CD4-positive, alpha-beta T cell (primary cell): ENCODE measurements at regions not wholly inside any gene's neighbourhood (a gene's known extent, or its start where the extent isn't known, plus 50 kb on each side); places are given as distances from the start of the nearest gene placed in this dataset.

Experiments
- ATAC-seq: fragments of 200-7000 bp; cut with Tn5 transposase; one replicate; pipeline ENCODE4 v1.10.0; 2022; ENCODE audit warnings: mild to moderate bottlenecking; ENCODE audit not compliant: poor library complexity
- CTCF ChIA-PET: fragments of 350-600 bp; sonication (Branson Sonifier 250); formaldehyde crosslinking; loops from one replicate; lab custom pipeline; 2021; ENCODE audit warnings: antibody characterized with exemption, inconsistent platforms; lab: Charles Lee
- POLR2A ChIA-PET: fragments of 350-600 bp; sonication (Branson Sonifier 250); formaldehyde crosslinking; loops from one replicate; lab custom pipeline; 2021; ENCODE audit warnings: antibody characterized with exemption, inconsistent platforms; lab: Charles Lee
- DNase-seq, 14 experiments: peaks; one replicate each; pipeline ENCODE4 v3.0.0-alpha.2; 2013 to 2020; ENCODE audit warnings: mixed read lengths in 2 of 14
- H3K27ac ChIP-seq, 2 donors: one replicate each; pipeline versions ENCODE4 v1.5.1 to v1.7.0; 2013; ENCODE audit warnings: low read length in 2 of 2, low read depth in 1 of 2, mild to moderate bottlenecking in 1 of 2
- H3K27me3 ChIP-seq, 2 experiments: 1 replicate in 1 of 2; 2 replicates in 1 of 2; pipeline versions ENCODE4 v1.6.1 to v1.7.0; 2013; ENCODE audit warnings: low read length in 2 of 2, control low read depth in 1 of 2, mild to moderate bottlenecking in 1 of 2, moderate library complexity in 1 of 2; ENCODE audit not compliant: insufficient read depth in 2 of 2, control insufficient read depth in 1 of 2
- H3K36me3 ChIP-seq: one replicate; pipeline ENCODE4 v1.6.1; 2013; ENCODE audit warnings: low read length, control low read depth; ENCODE audit not compliant: insufficient read depth
- H3K4me1 ChIP-seq: one replicate; pipeline ENCODE4 v1.6.1; 2013; ENCODE audit warnings: low read length, control low read depth; ENCODE audit not compliant: insufficient read depth
- H3K4me3 ChIP-seq: one replicate; pipeline ENCODE4 v1.5.1; 2013; ENCODE audit warnings: mild to moderate bottlenecking, low read length, moderate library complexity
- H3K9me3 ChIP-seq, 2 experiments: 1 replicate in 1 of 2; 2 replicates in 1 of 2; pipeline versions ENCODE4 v1.6.1 to v1.7.0; 2013; ENCODE audit warnings: low read length in 2 of 2, mild to moderate bottlenecking in 2 of 2, control low read depth in 1 of 2, moderate library complexity in 1 of 2; ENCODE audit not compliant: control insufficient read depth in 1 of 2, insufficient read depth in 1 of 2
- H3K27ac Mint-ChIP-seq: one replicate; pipeline ENCODE4 v1.8.0; 2020; ENCODE audit warnings: mixed read lengths
- H3K27me3 Mint-ChIP-seq: one replicate; pipeline ENCODE4 v1.8.0; 2021; ENCODE audit warnings: mixed read lengths
- H3K36me3 Mint-ChIP-seq: one replicate; pipeline ENCODE4 v1.8.0; 2021; ENCODE audit warnings: low read depth, mixed read lengths
- H3K4me1 Mint-ChIP-seq: one replicate; pipeline ENCODE4 v1.8.0; 2021; ENCODE audit warnings: low read depth, mixed read lengths
- H3K4me3 Mint-ChIP-seq: one replicate; pipeline ENCODE4 v1.8.0; 2020; ENCODE audit warnings: mild to moderate bottlenecking, mixed read lengths
- H3K9me3 Mint-ChIP-seq: one replicate; pipeline ENCODE4 v1.8.0; 2020; ENCODE audit warnings: mixed read lengths
- intact Hi-C, 2 experiments: fragments of 100-400 bp; cut with DNase I in 1 of 2; cut with micrococcal nuclease in 1 of 2; formaldehyde crosslinking; loops; one replicate each; pipeline versions ENCODE4 v1.15.1 to v1.9.0; 2023 to 2025; cut with DNase I, micrococcal nuclease
- TF ChIP-seq, protein P1 (sequence below): fragments of 200-600 bp; IDR thresholded peaks from one replicate; pipeline ENCODE4 v1.8.0; 2022; ENCODE audit warnings: antibody characterized with exemption, mild to moderate bottlenecking

DNA sequence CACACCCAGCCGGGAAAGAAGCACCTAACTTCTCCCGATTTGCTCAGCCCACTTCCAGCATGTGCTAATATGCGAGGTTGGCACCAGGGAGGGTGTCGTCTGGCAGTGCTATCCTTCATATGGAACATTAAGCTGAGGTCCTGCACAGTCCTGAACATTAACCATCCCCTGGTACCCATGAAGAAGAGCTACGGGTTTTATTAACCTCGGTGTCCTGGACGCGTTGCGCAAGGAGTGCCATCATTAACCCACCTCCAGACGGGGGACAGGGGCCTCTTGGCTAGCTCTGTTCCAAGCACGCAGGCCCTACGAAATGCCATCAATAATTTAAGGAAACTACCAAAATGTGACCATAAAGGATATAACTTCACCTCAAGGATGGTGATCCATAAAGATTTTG lies 193.5 kb downstream of the MAF start:
- intact Hi-C loops: no loop called here
- ChIA-PET POLR2A (no interaction called here), CTCF (no interaction called here)
- Mint-ChIP-seq H3K27ac (no peak overlapping the region), H3K4me3 (no peak overlapping the region), H3K36me3 (no peaks in the 10 kb centered on the region), H3K27me3 (no peaks in the 10 kb centered on the region), H3K9me3 (no peaks in the 10 kb centered on the region), H3K4me1 (no peaks in the 10 kb centered on the region)
- H3K4me3 ChIP-seq: no peak overlapping the region
- TF ChIP-seq, protein P1, sequence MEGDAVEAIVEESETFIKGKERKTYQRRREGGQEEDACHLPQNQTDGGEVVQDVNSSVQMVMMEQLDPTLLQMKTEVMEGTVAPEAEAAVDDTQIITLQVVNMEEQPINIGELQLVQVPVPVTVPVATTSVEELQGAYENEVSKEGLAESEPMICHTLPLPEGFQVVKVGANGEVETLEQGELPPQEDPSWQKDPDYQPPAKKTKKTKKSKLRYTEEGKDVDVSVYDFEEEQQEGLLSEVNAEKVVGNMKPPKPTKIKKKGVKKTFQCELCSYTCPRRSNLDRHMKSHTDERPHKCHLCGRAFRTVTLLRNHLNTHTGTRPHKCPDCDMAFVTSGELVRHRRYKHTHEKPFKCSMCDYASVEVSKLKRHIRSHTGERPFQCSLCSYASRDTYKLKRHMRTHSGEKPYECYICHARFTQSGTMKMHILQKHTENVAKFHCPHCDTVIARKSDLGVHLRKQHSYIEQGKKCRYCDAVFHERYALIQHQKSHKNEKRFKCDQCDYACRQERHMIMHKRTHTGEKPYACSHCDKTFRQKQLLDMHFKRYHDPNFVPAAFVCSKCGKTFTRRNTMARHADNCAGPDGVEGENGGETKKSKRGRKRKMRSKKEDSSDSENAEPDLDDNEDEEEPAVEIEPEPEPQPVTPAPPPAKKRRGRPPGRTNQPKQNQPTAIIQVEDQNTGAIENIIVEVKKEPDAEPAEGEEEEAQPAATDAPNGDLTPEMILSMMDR: no peak
- H3K27ac ChIP-seq: no peak overlapping the region
- H3K36me3 ChIP-seq: no peaks in the 10 kb centered on the region
- H3K4me1 ChIP-seq: no peaks in the 10 kb centered on the region
- no peak for ATAC-seq
- DNase-seq: no peak
- H3K9me3 ChIP-seq: peaks cover 0 to 4% of the 10 kb centered on the region in 2 experiments
- peaks cover 0 to 3% of the 10 kb centered on the region in 2 experiments for H3K27me3 ChIP-seq

DNA sequence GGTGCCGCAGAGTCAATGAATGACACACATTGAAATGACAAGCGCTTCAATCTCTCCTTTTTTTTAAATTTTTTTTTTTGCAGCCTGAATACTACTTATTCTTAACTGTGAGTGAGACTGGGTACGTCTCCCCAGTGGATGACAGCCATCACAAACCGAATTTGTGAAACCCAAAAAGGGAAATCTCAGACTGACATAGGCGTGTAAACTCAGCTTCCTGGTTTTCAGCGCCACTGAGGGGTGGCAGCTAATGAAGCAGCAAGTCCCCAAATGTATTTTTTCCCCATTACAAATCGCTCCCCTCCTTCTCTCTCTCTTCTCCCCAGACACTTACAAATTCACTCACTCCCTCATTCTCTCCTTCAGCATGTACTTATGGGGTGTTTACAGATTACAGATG lies 196.0 kb downstream of the MAF start:
- Histone ChIP-seq H3K36me3 (no peaks in the 10 kb centered on the region), H3K4me1 (no peaks in the 10 kb centered on the region), H3K27ac (no peak overlapping the region), H3K9me3 (peaks cover 0 to 4% of the 10 kb centered on the region in 2 experiments), H3K4me3 (no peak overlapping the region), H3K27me3 (peaks cover 0 to 3% of the 10 kb centered on the region in 2 experiments)
- no peaks in the 10 kb centered on the region for H3K36me3 Mint-ChIP-seq
- ATAC-seq: no peak
- no peaks in the 10 kb centered on the region for H3K4me1 Mint-ChIP-seq
- H3K4me3 Mint-ChIP-seq: no peak overlapping the region
- no peaks in the 10 kb centered on the region for H3K9me3 Mint-ChIP-seq
- ChIA-PET CTCF (no interaction called here), POLR2A (interaction anchor here (0.6 kb wide), 1 partner anchor 132 kb away, joined by 3 read pairs; no protein-coding TSS in a partner anchor)
- TF ChIP-seq, protein P1: no peak
- H3K27ac Mint-ChIP-seq: no peak overlapping the region
- intact Hi-C loops: no loop called here
- H3K27me3 Mint-ChIP-seq: no peaks in the 10 kb centered on the region
- no peak for DNase-seq

DNA sequence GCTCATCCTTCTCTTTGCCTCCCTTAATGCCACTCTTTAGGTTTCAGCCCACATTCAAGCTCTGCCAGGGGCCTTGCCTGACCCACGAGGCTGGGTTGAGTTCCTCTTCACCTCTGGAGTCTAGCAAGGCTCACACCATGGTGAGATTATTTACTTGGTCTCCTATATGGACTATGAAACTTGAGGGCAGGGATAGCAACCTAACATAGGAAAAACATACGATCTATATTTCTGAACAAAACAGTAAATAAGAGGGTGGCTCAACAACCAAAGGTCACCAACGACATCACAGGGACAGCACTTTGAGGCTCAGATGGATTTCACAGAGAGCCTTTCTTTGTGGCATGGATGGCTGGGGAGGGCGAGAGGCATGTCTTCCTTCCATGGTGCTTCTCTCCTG lies 197.0 kb downstream of the MAF start:
- ATAC-seq (no peak), DNase-seq (no peak)
- Mint-ChIP-seq H3K27me3 (no peaks in the 10 kb centered on the region), H3K9me3 (no peaks in the 10 kb centered on the region), H3K27ac (no peak overlapping the region), H3K36me3 (no peaks in the 10 kb centered on the region), H3K4me3 (no peak overlapping the region), H3K4me1 (no peaks in the 10 kb centered on the region)
- Histone ChIP-seq H3K4me1 (no peaks in the 10 kb centered on the region), H3K4me3 (no peak overlapping the region), H3K27me3 (peaks cover 0 to 3% of the 10 kb centered on the region in 2 experiments), H3K27ac (no peak overlapping the region), H3K9me3 (peaks cover 0 to 4% of the 10 kb centered on the region in 2 experiments), H3K36me3 (no peaks in the 10 kb centered on the region)
- POLR2A ChIA-PET: no interaction called here
- TF ChIP-seq, protein P1: no peak
- CTCF ChIA-PET: no interaction called here
- intact Hi-C loops: no loop called here
